Activated T-cell treated with anti-CD3 and anti-CD28 coated beads, Interleukin-2, amount 50 U/mL, for 48 hours (primary cell): ENCODE measurements at regions not wholly inside any gene's neighbourhood (a gene's known extent, or its start where the extent isn't known, plus 50 kb on each side); places are given as distances from the start of the nearest gene placed in this dataset.
"Not testable (repeated sequence)": the region's sequence is repeated elsewhere in the genome, so short reads cannot be mapped to it uniquely, and the experiment has no call there.

Source experiments
- DNase-seq, 2 experiments: peaks; one replicate each; pipeline ENCODE4 v3.0.0-alpha.2; 2020

DNA sequence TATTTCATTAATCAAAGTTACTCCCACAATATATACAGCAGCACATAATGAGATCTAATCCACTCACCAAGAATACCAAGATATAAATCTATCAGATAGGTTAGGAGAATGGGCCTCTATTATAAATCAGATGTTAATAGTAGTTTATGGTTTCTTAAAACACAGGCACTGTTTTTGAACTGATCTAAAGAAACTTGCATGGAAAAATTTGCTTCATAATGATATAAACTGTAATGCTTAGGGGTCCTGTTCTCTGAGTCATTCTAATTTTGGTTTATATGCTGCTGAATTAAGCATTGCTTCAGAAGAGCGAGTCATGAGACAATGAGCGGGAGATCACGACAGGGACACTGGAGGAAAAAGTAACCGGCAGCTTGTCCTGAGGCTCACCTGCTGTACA lies 113.3 kb upstream of the OTUD4 start:
- DNase-seq, result no peak

- no peak for DNase-seq
Observed at GRCh38 chr4:145290955-145291354, 110.6 kb upstream of the OTUD4 start.

GRCh38 chr4:145289403-145290076 lies 109.2 kb upstream of the OTUD4 start:
- DNase-seq, result no peak

- no peak for DNase-seq
Observed at GRCh38 chr4:145287351-145287750, 107.0 kb upstream of the OTUD4 start.

- DNase-seq, result no peak
Observed at GRCh38 chr4:145285928-145286327, 105.5 kb upstream of the OTUD4 start.

DNA sequence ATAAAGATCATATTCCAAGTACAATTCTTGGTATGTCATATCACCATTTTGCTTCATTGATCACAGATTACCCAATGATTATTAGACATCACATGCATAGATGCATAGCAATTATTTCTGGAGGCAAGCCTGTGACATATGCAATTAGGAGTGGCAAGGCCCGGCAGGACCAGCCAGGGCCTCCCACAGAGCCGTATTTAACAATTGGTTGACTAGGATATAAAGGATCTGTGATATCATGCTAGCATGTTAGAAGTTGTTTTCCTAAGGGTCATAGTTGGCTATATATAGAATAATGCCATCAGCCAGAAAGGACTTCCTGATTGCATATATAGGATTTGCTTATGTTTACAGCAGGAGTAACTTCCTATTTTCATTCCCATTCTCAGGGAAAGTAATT lies 103.5 kb upstream of the OTUD4 start:
- DNase-seq, result no peak

GRCh38 chr4:145281951-145282350 lies 101.6 kb upstream of the OTUD4 start:
- DNase-seq, result no peak

DNA sequence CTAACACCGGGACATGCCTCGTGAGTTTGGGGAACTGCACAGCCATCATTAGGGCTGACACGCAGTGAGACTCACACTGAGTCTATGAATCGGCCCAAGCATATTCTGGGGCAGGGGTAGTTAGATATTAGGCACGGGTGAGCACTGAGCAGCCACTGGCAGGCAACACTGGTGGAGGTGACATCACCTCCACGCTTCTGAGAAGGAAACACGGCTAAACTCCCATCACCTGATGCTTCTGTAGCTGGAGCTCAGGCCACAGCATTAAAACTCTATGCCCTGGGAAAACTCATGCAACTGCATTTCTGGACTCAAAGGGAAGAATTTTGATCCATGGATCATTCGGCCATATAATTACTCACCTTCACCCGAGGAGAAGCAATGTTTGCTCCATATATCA lies 100.8 kb upstream of the OTUD4 start:
- no peak for DNase-seq

DNA sequence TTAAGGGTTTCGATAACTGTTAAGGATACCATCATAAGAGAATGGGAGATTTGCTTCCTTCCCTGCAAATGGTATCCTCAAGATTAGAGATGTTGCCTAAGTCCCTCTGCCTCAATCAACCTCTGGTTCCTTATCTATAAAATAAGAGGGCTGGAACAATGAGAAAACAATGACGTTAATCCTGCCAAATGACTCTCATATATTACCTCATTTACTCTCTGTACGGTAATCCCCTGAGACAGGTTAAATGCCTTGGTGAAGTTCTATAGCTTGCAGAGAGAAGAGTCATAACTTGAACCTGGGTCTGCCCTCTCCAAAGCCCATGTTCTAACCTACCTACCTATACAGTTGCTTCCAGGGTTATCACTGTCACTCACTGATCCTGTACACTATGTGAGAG lies 100.2 kb upstream of the OTUD4 start:
- DNase-seq, result no peak

DNA sequence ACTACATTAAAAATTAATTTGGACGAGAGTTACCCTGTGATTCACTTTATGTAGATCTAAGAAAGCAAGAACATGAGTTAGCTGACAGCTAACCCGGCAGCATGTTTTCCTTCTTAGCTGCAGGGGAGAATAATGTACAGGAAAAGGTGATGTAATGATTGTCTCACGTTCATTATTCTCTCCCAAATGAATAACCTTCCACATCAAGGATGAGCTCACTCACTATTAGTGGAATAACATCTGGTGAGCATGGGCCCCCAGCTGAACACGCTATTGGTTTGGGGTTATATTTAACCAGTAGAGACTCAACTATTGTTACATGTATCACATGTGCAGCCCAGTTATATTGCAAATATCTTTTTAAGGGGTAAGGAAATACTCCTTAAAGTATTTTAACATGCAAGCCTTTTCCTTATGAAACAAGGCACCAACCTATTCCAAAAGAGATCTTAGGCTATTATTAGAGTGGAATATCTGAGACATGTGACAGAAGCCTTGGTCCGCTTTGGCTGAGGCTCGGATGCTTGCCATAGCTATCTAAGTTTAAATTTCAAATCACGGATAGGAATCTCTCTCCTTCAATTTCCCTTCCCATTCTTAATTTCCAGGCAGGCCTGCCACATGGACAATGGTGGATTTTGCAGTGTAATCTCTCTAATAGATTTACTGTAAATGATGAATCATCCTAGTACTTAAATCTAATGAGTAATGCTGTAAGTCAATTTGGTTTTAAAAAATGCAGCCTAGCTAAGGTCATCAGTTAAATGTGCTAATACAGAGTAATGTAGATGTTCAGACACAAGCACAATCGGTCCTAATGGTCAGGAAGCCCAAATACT lies 99.0 kb upstream of the OTUD4 start:
- DNase-seq, result no peak

- no peak for DNase-seq
Observed at GRCh38 chr4:145278341-145279121, 98.1 kb upstream of the OTUD4 start.

GRCh38 chr4:145277011-145277410 lies 96.6 kb upstream of the OTUD4 start:
- no peak for DNase-seq

GRCh38 chr4:145276050-145276449 lies 95.7 kb upstream of the OTUD4 start:
- DNase-seq, result no peak

- no peak for DNase-seq
Observed at GRCh38 chr4:145271194-145271593, 90.8 kb upstream of the OTUD4 start.

- no peak for DNase-seq
Observed at GRCh38 chr4:145266881-145267280, 86.5 kb upstream of the OTUD4 start.

GRCh38 chr4:145260091-145260490 lies 79.7 kb upstream of the OTUD4 start:
- DNase-seq, result no peak

GRCh38 chr4:145255311-145255710 lies 74.9 kb upstream of the OTUD4 start:
- not testable (repeated sequence) for DNase-seq

DNA sequence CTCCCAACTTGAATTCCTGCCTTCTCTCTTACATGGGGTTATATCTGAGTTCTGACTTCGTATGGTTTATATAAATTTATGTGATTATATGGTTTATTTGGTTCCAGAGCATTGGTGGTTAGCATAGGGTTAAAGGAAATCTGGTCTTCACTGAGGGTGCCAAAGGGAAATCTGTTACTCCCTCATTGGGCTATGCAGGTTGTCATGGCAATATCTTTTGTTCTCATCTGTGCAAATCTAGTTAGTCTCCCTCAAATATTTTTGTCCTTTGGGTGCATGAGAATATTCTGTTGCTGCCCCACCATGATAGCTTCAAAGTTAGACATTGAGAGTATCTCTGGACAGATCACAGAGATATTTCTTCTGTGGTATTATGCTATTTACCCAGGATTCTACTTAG lies 71.8 kb upstream of the OTUD4 start:
- no peak for DNase-seq

DNA sequence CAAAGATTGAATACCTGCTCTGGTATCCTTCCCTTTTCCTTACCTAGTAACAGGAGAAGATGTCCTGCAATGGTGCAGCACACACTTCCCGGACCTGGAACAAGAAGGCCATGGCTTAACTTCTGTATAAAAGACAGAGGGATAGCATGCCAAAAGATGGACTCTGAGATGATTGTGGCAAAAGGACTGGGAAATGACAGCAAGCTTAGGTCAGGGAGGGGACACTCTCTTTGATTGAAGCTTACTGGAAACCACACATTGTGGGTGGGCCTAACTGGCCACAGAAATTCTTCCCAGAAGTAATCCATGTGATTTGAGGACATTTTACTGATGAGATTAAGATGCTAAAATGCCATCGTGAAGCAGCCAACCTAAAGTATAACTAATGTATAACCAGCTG lies 71.0 kb upstream of the OTUD4 start:
- DNase-seq, result no peak

GRCh38 chr4:145248971-145249370 lies 68.6 kb upstream of the OTUD4 start:
- DNase-seq, result no peak

- no peak for DNase-seq
Observed at GRCh38 chr4:145248502-145248901, 68.1 kb upstream of the OTUD4 start.

DNA sequence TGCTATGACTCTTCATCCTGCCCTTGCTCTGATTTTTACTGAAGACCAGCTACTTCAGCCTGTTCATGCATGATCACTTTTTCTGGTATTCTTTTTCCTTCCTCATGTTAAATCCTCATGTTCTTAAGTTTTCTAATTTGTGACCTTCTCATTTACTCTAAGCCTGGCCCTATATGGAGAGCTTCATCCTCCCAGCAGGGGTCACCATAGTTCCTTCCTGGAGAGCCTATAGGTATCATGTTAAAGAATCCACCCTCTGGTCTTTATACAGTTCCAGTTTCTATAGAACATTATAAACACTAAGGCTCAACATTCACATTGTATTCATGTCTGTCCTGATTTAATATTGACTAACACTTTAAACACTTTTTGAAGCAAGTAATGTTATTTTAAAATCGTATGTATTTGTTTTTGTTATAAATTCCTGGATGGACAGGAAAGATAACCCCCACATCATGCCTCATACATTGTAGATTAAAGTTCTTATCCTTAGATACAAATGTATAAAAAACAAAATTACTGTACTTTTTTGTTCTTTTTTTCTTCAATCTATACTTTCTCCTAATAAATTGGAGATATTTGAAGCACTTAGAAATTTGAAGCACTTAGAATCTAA lies 53.8 kb upstream of the OTUD4 start:
- DNase-seq, result peak; percentile 52 to 55
